K562 (cell line): ENCODE measurements at regions not wholly inside any gene's neighbourhood (a gene's known extent, or its start where the extent isn't known, plus 50 kb on each side); places are given as distances from the start of the nearest gene placed in this dataset.

ENCODE experiments used
- ATAC-seq: fragments of 200-7000 bp; cut with Tn5 transposase; 3 replicates; pipeline ENCODE4 v1.9.1; 2020; ENCODE audit warnings: moderate library complexity
- BruUV-seq: library from RNA; stranded (reverse); fragments of 400-500 nt; replicated peaks from 2 replicates; lab custom pipeline; 2021; lab: Mats Ljungman, UMichigan
- CTCF ChIA-PET: fragments of 300-600 bp; formaldehyde crosslinking; extraction: SDS; loops from one replicate; lab custom pipeline; 2021; ENCODE audit warnings: low intra/inter-chr PET ratio; lab: Yijun Ruan, JAX
- POLR2A ChIA-PET: fragments of 300-600, 350-650 bp; sonication (Branson Sonifier 250); formaldehyde crosslinking; extraction: SDS; loops from one replicate; lab custom pipeline; 2021; ENCODE audit warnings: antibody characterized with exemption, inconsistent platforms; lab: Yijun Ruan, JAX
- DNase-seq, 4 experiments: peaks; one replicate each; pipeline versions ENCODE4 v3.0.0 to v3.0.0-alpha.2; 2011 to 2018; ENCODE audit warnings: low spot score in 3 of 4, mixed read lengths in 3 of 4; ENCODE audit errors: extremely low read depth in 1 of 4
- FAIRE-seq: peaks from 2 replicates; lab custom pipeline; 2011; peaks lifted over from hg19 to GRCh38; lab: Jason Lieb, UNC
- H2AFZ ChIP-seq: 2 replicates; pipeline ENCODE4 v1.6.0; 2011; ENCODE audit warnings: low read depth, low read length, control low read depth, inconsistent platforms
- H3K27ac ChIP-seq: fragments of 200-600 bp; 3 replicates; pipeline ENCODE4 v1.8.0; 2011; ENCODE audit warnings: low read depth, mild to moderate bottlenecking, control low read depth, inconsistent platforms, low read length, moderate library complexity, mixed read lengths; ENCODE audit errors: extremely low read depth
- H3K27me3 ChIP-seq, 2 experiments: fragments of 300-600 bp in 1 of 2; 2 replicates in 1 of 2; 3 replicates in 1 of 2; pipeline versions ENCODE4 v1.6.0 to v1.8.0; 2011; ENCODE audit warnings: inconsistent platforms in 2 of 2, low read length in 2 of 2, mild to moderate bottlenecking in 1 of 2, mixed read lengths in 1 of 2, moderate library complexity in 1 of 2; ENCODE audit not compliant: control insufficient read depth in 2 of 2, insufficient read depth in 2 of 2
- H3K36me3 ChIP-seq: fragments of 300-600 bp; 3 replicates; pipeline ENCODE4 v1.8.0; 2011; ENCODE audit warnings: mild to moderate bottlenecking, low read length, inconsistent platforms; ENCODE audit not compliant: control insufficient read depth, insufficient read depth
- H3K4me1 ChIP-seq, 2 experiments: fragments of 200-600 bp in 1 of 2; replicated peaks in 1 of 2; 2 replicates in 1 of 2; 3 replicates in 1 of 2; pipeline versions ENCODE4 v1.5.1 to v1.8.0; 2011; ENCODE audit warnings: inconsistent platforms in 2 of 2, low read length in 2 of 2, mild to moderate bottlenecking in 1 of 2, mixed read lengths in 1 of 2, moderate library complexity in 1 of 2; ENCODE audit not compliant: control insufficient read depth in 2 of 2, insufficient read depth in 2 of 2
- H3K4me2 ChIP-seq: 2 replicates; pipeline ENCODE4 v1.6.1; 2011; ENCODE audit warnings: low read length, control low read depth, inconsistent platforms, mixed read lengths; ENCODE audit not compliant: insufficient read depth
- H3K4me3 ChIP-seq: fragments of 200-600 bp; sonication (generic), shearing (Covaris generic); 2 replicates; pipeline ENCODE4 v1.5.1; 2016; ENCODE audit warnings: control low read depth, inconsistent platforms
- H3K79me2 ChIP-seq: fragments of 200-600 bp; 3 replicates; pipeline ENCODE4 v1.8.0; 2011; ENCODE audit warnings: low read length, inconsistent platforms; ENCODE audit not compliant: control insufficient read depth, insufficient read depth
- H3K9ac ChIP-seq, 2 experiments: 2 replicates each; pipeline versions ENCODE4 v1.6.0 to v1.6.1; 2011; ENCODE audit warnings: low read depth in 2 of 2, low read length in 2 of 2, control low read depth in 1 of 2, inconsistent platforms in 1 of 2, mild to moderate bottlenecking in 1 of 2, mixed read lengths in 1 of 2; ENCODE audit not compliant: insufficient read depth in 1 of 2
- H3K9me1 ChIP-seq: one replicate; pipeline ENCODE4 v1.6.0; 2011; ENCODE audit warnings: inconsistent platforms, mild to moderate bottlenecking, low read length, moderate library complexity; ENCODE audit not compliant: control insufficient read depth, insufficient read depth
- H3K9me3 ChIP-seq: replicated peaks from 2 replicates; pipeline ENCODE4 v1.5.1; 2011; ENCODE audit warnings: low read depth, low read length, inconsistent platforms; ENCODE audit not compliant: control insufficient read depth, insufficient read depth
- H4K20me1 ChIP-seq: replicated peaks from 2 replicates; pipeline ENCODE4 v1.6.1; 2011; ENCODE audit warnings: low read length, inconsistent platforms, mixed read lengths; ENCODE audit not compliant: control insufficient read depth, insufficient read depth
- ARNT ChIP-seq, 2 experiments: fragments of 450-650 bp; IDR thresholded peaks; 2 replicates each; pipeline ENCODE4 v1.6.1; 2016; ENCODE audit warnings: mild to moderate bottlenecking in 1 of 2
- DNMT1 ChIP-seq: fragments of 450-650 bp; IDR thresholded peaks from 2 replicates; pipeline ENCODE4 v1.6.1; 2016; ENCODE audit warnings: antibody characterized with exemption, mild to moderate bottlenecking
- SP2 ChIP-seq: IDR thresholded peaks from 2 replicates; pipeline ENCODE4 v1.6.1; 2011; ENCODE audit warnings: mild to moderate bottlenecking, low read depth, low read length, moderate library complexity; ENCODE audit not compliant: poor library complexity, severe bottlenecking; ENCODE audit errors: extremely low read depth
- ZBED1 ChIP-seq: IDR thresholded peaks from 2 replicates; pipeline ENCODE4 v1.6.1; 2014
- ZNF79 ChIP-seq: fragments of 250-450 bp; sonication (Bioruptor Pico); IDR thresholded peaks from 2 replicates; pipeline ENCODE4 v1.4.0; 2020; ENCODE audit warnings: low read depth, mild to moderate bottlenecking, moderate library complexity
- WGBS: fragments of 100-300 bp; shearing (Covaris generic); methylation state at CpG from one replicate; pipeline ENCODE4 v1.1.6; 2016; ENCODE audit warnings: low coverage, mixed read lengths; ENCODE audit not compliant: insufficient coverage; ENCODE audit errors: missing lambda C conversion rate; 5-methylcytosine and 5-hydroxymethylcytosine counted together
- in situ Hi-C: fragments of 300-500 bp; cut with MboI; formaldehyde crosslinking; loops from 4 replicates; pipeline ENCODE4 v1.15.0; 2018; ENCODE audit warnings: inconsistent platforms, mixed read lengths
- intact Hi-C: fragments of 100-400 bp; cut with micrococcal nuclease; formaldehyde crosslinking; loops from 2 replicates; pipeline ENCODE4 v1.14.2; 2022

GRCh38 chr4:148749403-148749802, 307.2 kb upstream of the NR3C2 start:
- H3K4me3 ChIP-seq = no peak overlapping the region
- in situ Hi-C loops = no loop called here
- no peak for ATAC-seq
- no TSS peak for BruUV-seq
- WGBS = 0% methylated on average over 3 of the region's 3 CpGs
- H3K4me2 ChIP-seq = no peak overlapping the region
- H3K27me3 ChIP-seq = no peaks in the 10 kb centered on the region
- intact Hi-C loops = no loop called here
- H2AFZ ChIP-seq = no peak overlapping the region
- no peaks in the 10 kb centered on the region for H3K9me1 ChIP-seq
- no peaks in the 10 kb centered on the region for H4K20me1 ChIP-seq
- H3K27ac ChIP-seq = no peak overlapping the region
- no peaks in the 10 kb centered on the region for H3K79me2 ChIP-seq
- no peak overlapping the region for H3K9ac ChIP-seq
- 0 out of 2 replicates have a peak, but pooled peaks cover under 1% of the 10 kb centered on the region for H3K9me3 ChIP-seq
- no peaks in the 10 kb centered on the region for H3K4me1 ChIP-seq
- ChIA-PET CTCF (no interaction called here), POLR2A (no interaction called here)
- TF ChIP-seq ZBED1 = no peak
- no peak for TF ChIP-seq ARNT (IDR thresholded peaks at IDR 0.05)
- H3K36me3 ChIP-seq = no peaks in the 10 kb centered on the region
- FAIRE-seq = no peak
- no peak for DNase-seq

DNA sequence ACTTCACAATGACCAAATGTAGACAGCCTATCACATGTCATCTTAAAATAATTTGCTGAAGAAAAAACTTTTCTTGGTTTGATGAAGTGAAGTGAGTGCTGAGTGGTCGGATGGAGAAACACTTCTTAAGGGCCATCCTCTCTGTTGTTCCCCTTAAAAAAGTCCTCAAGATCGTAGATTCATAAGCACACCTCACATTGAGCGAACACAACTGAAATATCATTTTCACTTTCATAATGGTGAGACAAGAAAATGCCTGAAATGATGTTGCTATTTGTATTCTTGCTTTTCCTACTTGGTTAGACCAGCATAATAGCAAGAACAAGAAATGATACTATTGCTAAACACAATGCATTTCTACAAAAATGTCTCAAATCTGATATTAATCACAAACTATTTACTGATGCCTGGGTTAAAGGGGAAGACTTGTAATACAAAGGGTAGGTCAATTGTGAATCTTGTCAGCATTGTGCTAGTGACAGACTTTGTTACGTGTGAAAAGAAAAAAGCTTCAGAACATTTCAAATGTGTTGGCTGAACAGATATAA, 305.6 kb upstream of the NR3C2 start:
- ChIA-PET CTCF (no interaction called here), POLR2A (no interaction called here)
- Histone ChIP-seq H3K4me2 (no peak overlapping the region), H3K9me3 (0 out of 2 replicates have a peak, but pooled peaks cover 2% of the 10 kb centered on the region), H3K4me3 (no peak overlapping the region), H3K4me1 (no peaks in the 10 kb centered on the region), H4K20me1 (no peaks in the 10 kb centered on the region), H3K9ac (no peak overlapping the region), H3K36me3 (no peaks in the 10 kb centered on the region), H3K27ac (no peak overlapping the region), H2AFZ (no peak overlapping the region), H3K27me3 (no peaks in the 10 kb centered on the region), H3K79me2 (no peaks in the 10 kb centered on the region), H3K9me1 (no peaks in the 10 kb centered on the region)
- DNase-seq (no peak), FAIRE-seq (no peak), ATAC-seq (no peak)
- in situ Hi-C loops (no loop called here), intact Hi-C loops (no loop called here)
- BruUV-seq = no TSS peak
- WGBS = 0% methylated on average over 4 of the region's 4 CpGs
- no peak for TF ChIP-seq SP2
- TF ChIP-seq DNMT1 = no peak
- no peak for TF ChIP-seq ZNF79 (CRISPR knock-in tag)
- TF ChIP-seq, all 486 proteins: peak for 0
